ENCODE measurements at regions not wholly inside any gene's neighbourhood (a gene's known extent, or its start where the extent isn't known, plus 50 kb on each side); places are given as distances from the start of the nearest gene placed in this dataset.

GRCh38 chr5:20040901-20041300, 52.9 kb upstream of the CDH18 start:
- H3K9me3 ChIP-seq, result peaks cover 0 to 3% (median 0%) of the 10 kb centered on the region in 4 donors
- 65 to 79% methylated on average over 4 of the region's 4 CpGs for WGBS, 2 donors
- no peak for ATAC-seq (ENCODE audit: low FRiP score in 2 of 2)

More at GRCh38 chr5:20040901-20041300, 52.9 kb upstream of the CDH18 start:
- no peak for DNase-seq
- no peak overlapping the region for H3K27ac ChIP-seq
- H3K4me3 ChIP-seq, result no peak overlapping the region
- no peaks in the 10 kb centered on the region for H3K4me1 ChIP-seq
- H3K27me3 ChIP-seq, result no peaks in the 10 kb centered on the region
- no peak for TF ChIP-seq EP300 (IDR thresholded peaks at IDR 0.05)
- no peak for TF ChIP-seq POLR2AphosphoS5 (IDR thresholded peaks at IDR 0.05)
- no peak for TF ChIP-seq CTCF (IDR thresholded peaks at IDR 0.05)
- no peak for TF ChIP-seq POLR2A (IDR thresholded peaks at IDR 0.05)
- no peaks in the 10 kb centered on the region for H3K36me3 ChIP-seq

Small RNA genes lying in the stretch of these regions (small RNA-seq; reads per million reads assigned to genes)
- gene AC093303.1, result 0 reads per million in 4 donors
